ENCODE measurements at regions not wholly inside any gene's neighbourhood (a gene's known extent, or its start where the extent isn't known, plus 50 kb on each side); places are given as distances from the start of the nearest gene placed in this dataset.

- in situ Hi-C loops (cut with MboI; ENCODE audit: low sequenced_read_pairs, unreplicated experiment), result no loop called here
- TF ChIP-seq, protein P1, sequence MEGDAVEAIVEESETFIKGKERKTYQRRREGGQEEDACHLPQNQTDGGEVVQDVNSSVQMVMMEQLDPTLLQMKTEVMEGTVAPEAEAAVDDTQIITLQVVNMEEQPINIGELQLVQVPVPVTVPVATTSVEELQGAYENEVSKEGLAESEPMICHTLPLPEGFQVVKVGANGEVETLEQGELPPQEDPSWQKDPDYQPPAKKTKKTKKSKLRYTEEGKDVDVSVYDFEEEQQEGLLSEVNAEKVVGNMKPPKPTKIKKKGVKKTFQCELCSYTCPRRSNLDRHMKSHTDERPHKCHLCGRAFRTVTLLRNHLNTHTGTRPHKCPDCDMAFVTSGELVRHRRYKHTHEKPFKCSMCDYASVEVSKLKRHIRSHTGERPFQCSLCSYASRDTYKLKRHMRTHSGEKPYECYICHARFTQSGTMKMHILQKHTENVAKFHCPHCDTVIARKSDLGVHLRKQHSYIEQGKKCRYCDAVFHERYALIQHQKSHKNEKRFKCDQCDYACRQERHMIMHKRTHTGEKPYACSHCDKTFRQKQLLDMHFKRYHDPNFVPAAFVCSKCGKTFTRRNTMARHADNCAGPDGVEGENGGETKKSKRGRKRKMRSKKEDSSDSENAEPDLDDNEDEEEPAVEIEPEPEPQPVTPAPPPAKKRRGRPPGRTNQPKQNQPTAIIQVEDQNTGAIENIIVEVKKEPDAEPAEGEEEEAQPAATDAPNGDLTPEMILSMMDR (IDR thresholded peaks at IDR 0.05; ENCODE audit: borderline replicate concordance, control extremely low read depth, extremely low read depth, insufficient read depth, missing control alignments), result no peak
- no peak for DNase-seq (ENCODE audit: low spot score)
Measured at GRCh38 chr3:22263042-22263441, 512.0 kb upstream of the ZNF385D start.

- in situ Hi-C loops (cut with MboI; ENCODE audit: low sequenced_read_pairs, unreplicated experiment), result no loop called here
- TF ChIP-seq, protein P1 (IDR thresholded peaks at IDR 0.05; ENCODE audit: borderline replicate concordance, control extremely low read depth, extremely low read depth, insufficient read depth, missing control alignments), result no peak
- no peak for DNase-seq (ENCODE audit: low spot score)
Measured at GRCh38 chr3:22265403-22265802, 514.4 kb upstream of the ZNF385D start.

DNA sequence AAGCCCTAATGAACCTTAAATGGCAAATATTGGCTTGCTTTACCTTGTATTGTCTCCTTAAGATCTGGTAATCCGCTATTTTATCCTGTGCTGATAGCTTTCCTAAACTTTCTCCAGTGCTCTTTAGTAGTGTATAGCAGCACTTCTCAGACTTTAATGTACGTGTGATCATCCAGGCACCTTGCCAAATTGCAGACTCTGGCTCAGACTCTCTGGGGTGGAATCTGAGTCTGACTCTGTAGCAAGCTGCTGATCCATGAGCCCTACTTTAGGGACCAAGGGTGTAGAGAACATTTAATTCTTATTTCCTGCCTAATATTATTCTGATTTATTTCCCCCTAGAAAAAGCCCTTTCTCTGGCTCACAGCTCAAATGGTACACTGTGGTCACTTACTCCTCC, 518.8 kb upstream of the ZNF385D start:
- TF ChIP-seq, protein P1 (IDR thresholded peaks at IDR 0.05; ENCODE audit: borderline replicate concordance, control extremely low read depth, extremely low read depth, insufficient read depth, missing control alignments), result no peak

GRCh38 chr3:22276351-22276750, 525.3 kb upstream of the ZNF385D start:
- TF ChIP-seq, protein P1 (IDR thresholded peaks at IDR 0.05; ENCODE audit: borderline replicate concordance, control extremely low read depth, extremely low read depth, insufficient read depth, missing control alignments), result no peak
- DNase-seq (ENCODE audit: low spot score), result no peak
- in situ Hi-C loops (cut with MboI; ENCODE audit: low sequenced_read_pairs, unreplicated experiment), result no loop called here

More for the DNA sequence above, 518.8 kb upstream of the ZNF385D start:
- in situ Hi-C loops (cut with MboI; ENCODE audit: low sequenced_read_pairs, unreplicated experiment), result no loop called here
- DNase-seq (ENCODE audit: low spot score), result no peak

- in situ Hi-C loops (cut with MboI; ENCODE audit: low sequenced_read_pairs, unreplicated experiment), result no loop called here
Measured at GRCh38 chr3:22284559-22284958, 533.5 kb upstream of the ZNF385D start.

DNA sequence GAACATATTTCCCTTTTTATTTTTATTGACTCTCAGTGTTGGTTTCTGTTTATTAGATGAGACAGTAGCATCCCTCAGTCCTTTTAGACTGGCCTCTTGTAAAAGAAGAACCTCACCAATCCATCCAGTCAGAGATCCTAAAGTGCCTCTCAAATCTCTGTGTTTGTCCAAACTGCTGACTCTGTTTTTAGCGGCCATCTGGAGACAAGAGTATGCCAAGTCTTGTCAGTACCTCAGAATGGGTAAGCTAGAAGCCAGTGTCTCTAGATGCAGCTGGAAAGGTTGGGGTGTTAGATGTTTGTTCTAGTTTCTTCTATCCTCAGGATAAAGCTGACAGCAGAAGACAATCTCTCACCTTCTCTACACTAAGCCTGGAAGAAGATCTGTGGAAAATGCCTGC, 537.7 kb upstream of the ZNF385D start:
- no peak for DNase-seq (ENCODE audit: low spot score)
- in situ Hi-C loops (cut with MboI; ENCODE audit: low sequenced_read_pairs, unreplicated experiment), result no loop called here
- TF ChIP-seq, protein P1 (IDR thresholded peaks at IDR 0.05; ENCODE audit: borderline replicate concordance, control extremely low read depth, extremely low read depth, insufficient read depth, missing control alignments), result no peak

More at GRCh38 chr3:22284559-22284958, 533.5 kb upstream of the ZNF385D start:
- TF ChIP-seq, protein P1 (IDR thresholded peaks at IDR 0.05; ENCODE audit: borderline replicate concordance, control extremely low read depth, extremely low read depth, insufficient read depth, missing control alignments), result no peak
- DNase-seq (ENCODE audit: low spot score), result no peak

GRCh38 chr3:22292681-22293080, 541.7 kb upstream of the ZNF385D start:
- TF ChIP-seq, protein P1 (IDR thresholded peaks at IDR 0.05; ENCODE audit: borderline replicate concordance, control extremely low read depth, extremely low read depth, insufficient read depth, missing control alignments), result no peak
- in situ Hi-C loops (cut with MboI; ENCODE audit: low sequenced_read_pairs, unreplicated experiment), result no loop called here
- no peak for DNase-seq (ENCODE audit: low spot score)

Measured in GM13976 (cell line).